ENCODE measurements at regions not wholly inside any gene's neighbourhood (a gene's known extent, or its start where the extent isn't known, plus 50 kb on each side); places are given as distances from the start of the nearest gene placed in this dataset.

GRCh38 chr21:14288922-14289321 lies 73.0 kb downstream of the RBM11 start:
- no peak for TF ChIP-seq RAD21 (conservative IDR thresholded peaks at IDR 0.05)
- TF ChIP-seq CTCF (IDR thresholded peaks at IDR 0.05; ENCODE audit: poor library complexity, severe bottlenecking) = no peak
- no peak for TF ChIP-seq EZH2 (IDR thresholded peaks at IDR 0.05; ENCODE audit: borderline replicate concordance, insufficient read depth, low read length, poor library complexity, severe bottlenecking)
- TF ChIP-seq SMC3 (conservative IDR thresholded peaks at IDR 0.05; ENCODE audit: poor library complexity) = no peak
- TF ChIP-seq POLR2AphosphoS5 (IDR thresholded peaks at IDR 0.05) = no peak
- no peak for TF ChIP-seq MXI1 (conservative IDR thresholded peaks at IDR 0.05; ENCODE audit: poor library complexity, severe bottlenecking)
- TF ChIP-seq REST (IDR thresholded peaks at IDR 0.05; ENCODE audit: borderline replicate concordance) = no peak
- TF ChIP-seq EP300 (conservative IDR thresholded peaks at IDR 0.05; ENCODE audit: poor library complexity, severe bottlenecking) = no peak
- TF ChIP-seq TAF1 (IDR thresholded peaks at IDR 0.05; ENCODE audit: low read depth) = no peak

Data from neural cell (in vitro differentiated cells).